Osteoblast (primary cell): ENCODE measurements at regions not wholly inside any gene's neighbourhood (a gene's known extent, or its start where the extent isn't known, plus 50 kb on each side); places are given as distances from the start of the nearest gene placed in this dataset.

Experiments used
- DNase-seq: peaks from one replicate; pipeline ENCODE4 v3.0.0; 2011; ENCODE audit warnings: low spot score, mixed read lengths; ENCODE audit not compliant: insufficient read length; ENCODE audit errors: missing footprints
- H2AFZ ChIP-seq: 2 replicates; pipeline ENCODE4 v1.6.0; 2011; ENCODE audit warnings: mild to moderate bottlenecking, low read length
- H3K27ac ChIP-seq: 2 replicates; pipeline ENCODE4 v1.5.1; 2011; ENCODE audit warnings: mild to moderate bottlenecking, low read depth, low read length, moderate library complexity
- H3K27me3 ChIP-seq: 2 replicates; pipeline ENCODE4 v1.6.0; 2012; ENCODE audit warnings: mild to moderate bottlenecking, control low read depth, inconsistent platforms, low read length, moderate library complexity; ENCODE audit not compliant: insufficient read depth
- H3K36me3 ChIP-seq: 2 replicates; pipeline ENCODE4 v1.5.1; 2011; ENCODE audit warnings: mild to moderate bottlenecking, low read length, control low read depth, moderate library complexity; ENCODE audit not compliant: insufficient read depth
- H3K4me1 ChIP-seq: 2 replicates; pipeline ENCODE4 v1.5.1; 2011; ENCODE audit warnings: mild to moderate bottlenecking, low read length, control low read depth, moderate library complexity; ENCODE audit not compliant: insufficient read depth
- H3K4me2 ChIP-seq: 2 replicates; pipeline ENCODE4 v1.6.0; 2011; ENCODE audit warnings: mild to moderate bottlenecking, low read length; ENCODE audit not compliant: insufficient read depth
- H3K4me3 ChIP-seq: fragments of 200-600 bp; sonication (generic); 3 replicates; pipeline ENCODE4 v1.5.1; 2012; ENCODE audit warnings: mild to moderate bottlenecking, low read length, inconsistent platforms; ENCODE audit not compliant: insufficient read depth
- H3K79me2 ChIP-seq: 2 replicates; pipeline ENCODE4 v1.6.0; 2012; ENCODE audit warnings: mild to moderate bottlenecking, low read length, control low read depth, inconsistent platforms; ENCODE audit not compliant: insufficient read depth
- H3K9me3 ChIP-seq: 2 replicates; pipeline ENCODE4 v1.5.1; 2011; ENCODE audit warnings: low read depth, low read length, control low read depth
- H4K20me1 ChIP-seq: 2 replicates; pipeline ENCODE4 v1.6.0; 2012; ENCODE audit warnings: mild to moderate bottlenecking, low read length, control low read depth; ENCODE audit not compliant: insufficient read depth
- CTCF ChIP-seq: IDR thresholded peaks from 2 replicates; pipeline ENCODE4 v1.5.1; 2011; ENCODE audit warnings: mild to moderate bottlenecking, low read depth, low read length, moderate library complexity; ENCODE audit errors: extremely low read depth

- H3K9me3 ChIP-seq: no peaks in the 10 kb centered on the region
- H3K79me2 ChIP-seq: no peaks in the 10 kb centered on the region
- no peak for DNase-seq
- H3K4me1 ChIP-seq: no peaks in the 10 kb centered on the region
- H3K27ac ChIP-seq: no peak overlapping the region
- no peak overlapping the region for H3K4me2 ChIP-seq
- peaks cover 59% of the 10 kb centered on the region for H3K27me3 ChIP-seq
- no peak for TF ChIP-seq CTCF
- H3K4me3 ChIP-seq: no peak overlapping the region
- H3K36me3 ChIP-seq: no peaks in the 10 kb centered on the region
- H4K20me1 ChIP-seq: no peaks in the 10 kb centered on the region
- H2AFZ ChIP-seq: no peak overlapping the region
These were observed 117.4 kb upstream of the PRSS3 start for GRCh38 chr9:33677961-33678360.

- no peaks in the 10 kb centered on the region for H3K36me3 ChIP-seq
- no peaks in the 10 kb centered on the region for H3K9me3 ChIP-seq
- no peak overlapping the region for H3K27ac ChIP-seq
- DNase-seq: no peak
- peaks cover 53% of the 10 kb centered on the region for H3K27me3 ChIP-seq
- H2AFZ ChIP-seq: no peak overlapping the region
- H3K4me1 ChIP-seq: no peaks in the 10 kb centered on the region
- H3K4me3 ChIP-seq: no peak overlapping the region
- H3K79me2 ChIP-seq: no peaks in the 10 kb centered on the region
- H4K20me1 ChIP-seq: no peaks in the 10 kb centered on the region
- no peak overlapping the region for H3K4me2 ChIP-seq
- no peak for TF ChIP-seq CTCF
These were observed 112.8 kb upstream of the PRSS3 start for GRCh38 chr9:33682551-33682950.

- DNase-seq: no peak
- H3K27me3 ChIP-seq: peaks cover 46% of the 10 kb centered on the region
- H4K20me1 ChIP-seq: no peaks in the 10 kb centered on the region
- H3K79me2 ChIP-seq: no peaks in the 10 kb centered on the region
- H3K4me3 ChIP-seq: no peak overlapping the region
- H3K36me3 ChIP-seq: no peaks in the 10 kb centered on the region
- H3K4me1 ChIP-seq: no peaks in the 10 kb centered on the region
- no peak overlapping the region for H3K4me2 ChIP-seq
- no peak overlapping the region for H2AFZ ChIP-seq
- H3K9me3 ChIP-seq: no peaks in the 10 kb centered on the region
- no peak for TF ChIP-seq CTCF
- H3K27ac ChIP-seq: no peak overlapping the region
These were observed 110.5 kb upstream of the PRSS3 start for GRCh38 chr9:33684831-33685230.

GRCh38 chr9:33686942-33687341 is 108.4 kb upstream of the PRSS3 start:
- no peak overlapping the region for H3K4me2 ChIP-seq
- H4K20me1 ChIP-seq: no peaks in the 10 kb centered on the region
- no peaks in the 10 kb centered on the region for H3K4me1 ChIP-seq
- no peak overlapping the region for H3K27ac ChIP-seq
- TF ChIP-seq CTCF: no peak
- no peaks in the 10 kb centered on the region for H3K9me3 ChIP-seq
- no peaks in the 10 kb centered on the region for H3K79me2 ChIP-seq
- no peak overlapping the region for H2AFZ ChIP-seq
- H3K27me3 ChIP-seq: peaks cover 43% of the 10 kb centered on the region
- H3K36me3 ChIP-seq: no peaks in the 10 kb centered on the region
- H3K4me3 ChIP-seq: no peak overlapping the region
- no peak for DNase-seq
